ENCODE measurements at regions not wholly inside any gene's neighbourhood (a gene's known extent, or its start where the extent isn't known, plus 50 kb on each side); places are given as distances from the start of the nearest gene placed in this dataset.
"Not testable (repeated sequence)": the region's sequence is repeated elsewhere in the genome, so short reads cannot be mapped to it uniquely, and the experiment has no call there.

DNA sequence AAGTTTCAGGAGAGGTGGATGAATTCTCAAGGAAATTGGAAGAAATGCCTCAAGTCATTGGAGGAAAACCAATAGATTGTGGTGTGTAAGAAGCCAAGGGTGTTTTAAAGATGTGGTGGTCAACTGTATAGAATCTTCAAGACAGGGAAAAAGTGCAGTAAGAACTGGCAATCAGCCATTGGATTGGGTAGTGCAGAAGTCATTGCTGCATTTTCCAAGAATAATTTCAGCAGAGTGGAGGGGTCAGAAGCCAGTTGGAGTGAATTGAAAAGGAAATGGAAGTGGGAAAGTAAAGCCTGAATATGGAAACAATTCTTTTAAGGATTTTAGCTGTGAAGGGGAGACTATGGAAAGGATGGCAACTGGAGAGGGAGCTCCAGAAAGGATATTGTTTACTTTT is 128.2 kb upstream of the TMEM170B start:
- intact Hi-C loops (cut with DNase I; ENCODE audit: low total_unique reads), result no loop called here
- TF ChIP-seq POLR2A (IDR thresholded peaks at IDR 0.05), result no peak
- TF ChIP-seq, protein P1, sequence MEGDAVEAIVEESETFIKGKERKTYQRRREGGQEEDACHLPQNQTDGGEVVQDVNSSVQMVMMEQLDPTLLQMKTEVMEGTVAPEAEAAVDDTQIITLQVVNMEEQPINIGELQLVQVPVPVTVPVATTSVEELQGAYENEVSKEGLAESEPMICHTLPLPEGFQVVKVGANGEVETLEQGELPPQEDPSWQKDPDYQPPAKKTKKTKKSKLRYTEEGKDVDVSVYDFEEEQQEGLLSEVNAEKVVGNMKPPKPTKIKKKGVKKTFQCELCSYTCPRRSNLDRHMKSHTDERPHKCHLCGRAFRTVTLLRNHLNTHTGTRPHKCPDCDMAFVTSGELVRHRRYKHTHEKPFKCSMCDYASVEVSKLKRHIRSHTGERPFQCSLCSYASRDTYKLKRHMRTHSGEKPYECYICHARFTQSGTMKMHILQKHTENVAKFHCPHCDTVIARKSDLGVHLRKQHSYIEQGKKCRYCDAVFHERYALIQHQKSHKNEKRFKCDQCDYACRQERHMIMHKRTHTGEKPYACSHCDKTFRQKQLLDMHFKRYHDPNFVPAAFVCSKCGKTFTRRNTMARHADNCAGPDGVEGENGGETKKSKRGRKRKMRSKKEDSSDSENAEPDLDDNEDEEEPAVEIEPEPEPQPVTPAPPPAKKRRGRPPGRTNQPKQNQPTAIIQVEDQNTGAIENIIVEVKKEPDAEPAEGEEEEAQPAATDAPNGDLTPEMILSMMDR (IDR thresholded peaks at IDR 0.05), result no peak
- no peak for DNase-seq (ENCODE audit: low spot score in 2 of 2)
- no peak overlapping the region for H3K4me3 ChIP-seq (ENCODE audit: low read depth, poor library complexity, severe bottlenecking)

DNA sequence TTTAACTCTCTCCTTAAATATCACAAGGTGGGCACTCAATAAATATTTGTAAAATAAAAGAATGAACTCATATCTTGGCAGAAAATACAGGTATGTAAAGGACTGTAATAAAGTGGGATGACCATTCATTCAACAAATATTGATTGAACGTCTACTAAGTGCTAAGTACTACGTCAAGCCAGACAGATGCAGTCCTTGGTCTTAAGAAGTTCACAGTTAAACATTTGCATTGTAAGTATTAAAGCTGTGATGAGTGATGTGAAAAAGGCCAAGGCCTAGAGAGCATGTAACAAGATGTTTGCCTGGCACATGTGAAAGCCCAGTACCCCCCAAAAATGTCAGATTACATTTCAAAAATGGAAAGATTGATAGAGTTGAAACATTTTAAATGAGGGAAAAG is 130.1 kb upstream of the TMEM170B start:
- intact Hi-C loops (cut with DNase I; ENCODE audit: low total_unique reads), result no loop called here
- no peak for DNase-seq (ENCODE audit: low spot score in 2 of 2)
- no peak overlapping the region for H3K4me3 ChIP-seq (ENCODE audit: low read depth, poor library complexity, severe bottlenecking)
- TF ChIP-seq POLR2A (IDR thresholded peaks at IDR 0.05), result no peak
- TF ChIP-seq, protein P1 (IDR thresholded peaks at IDR 0.05), result no peak
- 94 to 100% methylated on average over 2 of the region's 2 CpGs for WGBS, 2 donors

DNA sequence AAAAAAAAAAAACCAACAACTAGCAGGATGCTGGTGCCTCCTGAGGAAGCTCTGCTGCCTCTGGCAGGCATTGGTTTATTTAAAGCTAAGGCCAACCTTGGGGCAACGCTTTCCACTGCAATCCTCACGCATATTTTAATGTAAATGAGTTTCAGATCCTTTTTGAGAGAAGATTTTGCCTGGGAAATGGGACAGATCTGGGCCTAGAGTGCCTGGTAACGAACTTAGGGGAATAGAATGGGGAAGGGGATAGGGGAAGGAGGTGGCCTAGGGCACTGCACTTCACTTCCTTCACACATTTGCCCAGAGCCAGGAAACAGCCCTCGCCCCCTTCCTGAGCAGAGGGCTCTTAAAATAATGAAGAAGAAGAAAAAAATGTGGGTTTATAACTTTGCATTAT is 132.7 kb upstream of the TMEM170B start:
- no peak overlapping the region for H3K4me3 ChIP-seq (ENCODE audit: low read depth, poor library complexity, severe bottlenecking)
- intact Hi-C loops (cut with DNase I; ENCODE audit: low total_unique reads), result no loop called here
- no peak for DNase-seq (ENCODE audit: low spot score in 2 of 2)
- WGBS, 2 donors, result 55 to 67% methylated on average over 4 of the region's 4 CpGs
- TF ChIP-seq, protein P1 (IDR thresholded peaks at IDR 0.05), result no peak
- no peak for TF ChIP-seq POLR2A (IDR thresholded peaks at IDR 0.05)

DNA sequence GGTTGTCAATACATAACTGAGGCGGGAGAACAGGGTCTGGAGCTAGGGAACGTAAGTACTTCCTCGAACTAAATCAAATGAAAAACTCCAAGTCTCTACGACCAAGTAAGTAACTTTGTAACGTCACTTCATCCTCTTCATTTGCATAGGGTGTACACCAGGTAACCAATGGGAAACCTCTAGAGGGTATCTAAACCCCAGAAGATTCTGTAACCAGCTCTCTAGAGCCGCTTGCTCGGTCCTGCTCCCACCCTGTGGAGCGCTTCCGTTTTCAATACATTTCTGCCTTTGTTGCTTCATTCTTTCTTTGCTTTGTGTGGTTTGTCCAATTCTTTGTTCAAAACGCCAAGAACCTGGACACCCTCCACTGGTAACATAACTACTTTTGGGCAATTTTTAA is 133.5 kb upstream of the TMEM170B start:
- no peak for TF ChIP-seq POLR2A (IDR thresholded peaks at IDR 0.05)
- TF ChIP-seq, protein P1 (IDR thresholded peaks at IDR 0.05), result no peak
- no peak overlapping the region for H3K4me3 ChIP-seq (ENCODE audit: low read depth, poor library complexity, severe bottlenecking)
- intact Hi-C loops (cut with DNase I; ENCODE audit: low total_unique reads), result no loop called here
- WGBS, 2 donors, result 84 to 92% methylated on average over 10 of the region's 10 CpGs
- DNase-seq (ENCODE audit: low spot score in 2 of 2), result no peak

DNA sequence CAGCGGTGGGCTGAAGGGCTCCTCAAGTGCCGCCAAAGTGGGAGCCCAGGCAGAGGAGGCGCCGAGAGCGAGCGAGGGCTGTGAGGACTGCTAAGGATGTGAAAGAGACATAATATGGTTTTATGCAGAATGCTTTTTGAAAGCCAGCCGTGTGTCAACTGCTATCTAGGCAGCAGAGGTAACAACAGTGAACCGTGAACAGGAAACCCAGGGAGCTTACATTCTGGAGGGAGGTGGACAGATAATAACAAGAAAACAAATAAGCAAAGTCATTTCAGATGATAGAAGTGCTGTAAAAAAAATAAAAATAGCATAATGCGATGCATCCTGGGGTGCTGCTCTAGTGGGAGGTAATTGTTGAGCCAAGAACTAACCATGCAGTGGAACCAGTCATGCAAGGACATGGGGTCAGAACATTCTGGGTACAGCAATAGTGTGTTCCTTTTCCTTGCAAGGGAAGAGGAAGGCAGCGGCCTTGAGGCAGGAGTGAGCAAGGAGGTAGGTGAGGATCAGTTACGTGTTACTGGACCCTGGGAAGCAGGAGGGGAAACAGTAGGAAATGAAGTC is 134.4 kb upstream of the TMEM170B start:
- intact Hi-C loops (cut with DNase I; ENCODE audit: low total_unique reads), result no loop called here
- no peak for TF ChIP-seq POLR2A (IDR thresholded peaks at IDR 0.05)
- TF ChIP-seq, protein P1 (IDR thresholded peaks at IDR 0.05), result no peak
- no peak for DNase-seq (ENCODE audit: low spot score in 2 of 2)
- 93% methylated on average over 11 of the region's 11 CpGs for WGBS, 2 donors
- no peak overlapping the region for H3K4me3 ChIP-seq (ENCODE audit: low read depth, poor library complexity, severe bottlenecking)

DNA sequence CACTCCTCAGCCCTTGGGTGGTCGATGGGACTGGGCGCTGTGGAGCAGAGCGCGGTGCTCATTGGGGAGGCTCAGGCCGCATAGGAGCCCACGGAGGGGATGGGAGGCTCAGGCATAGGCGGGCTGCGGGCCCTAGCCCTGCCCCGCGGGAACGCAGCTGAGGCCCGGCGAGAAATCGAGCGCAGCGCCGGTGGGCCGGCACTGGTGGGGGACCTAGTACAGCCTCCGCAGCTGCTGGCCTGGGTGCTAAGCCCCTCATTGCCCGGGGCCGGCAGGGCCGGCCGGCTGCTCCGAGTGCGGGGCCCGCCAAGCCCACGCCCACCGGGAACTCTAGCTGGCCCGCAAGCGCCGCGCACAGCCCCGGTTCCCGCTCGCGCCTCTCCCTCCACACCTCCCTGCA is 135.0 kb upstream of the TMEM170B start:
- WGBS, 2 donors, result 93 to 95% methylated on average over 19 to 36 of the region's 36 CpGs
- DNase-seq (ENCODE audit: low spot score in 2 of 2); intact Hi-C loops (cut with DNase I; ENCODE audit: low total_unique reads); H3K4me3 ChIP-seq (ENCODE audit: low read depth, poor library complexity, severe bottlenecking): not testable (repeated sequence)

DNA sequence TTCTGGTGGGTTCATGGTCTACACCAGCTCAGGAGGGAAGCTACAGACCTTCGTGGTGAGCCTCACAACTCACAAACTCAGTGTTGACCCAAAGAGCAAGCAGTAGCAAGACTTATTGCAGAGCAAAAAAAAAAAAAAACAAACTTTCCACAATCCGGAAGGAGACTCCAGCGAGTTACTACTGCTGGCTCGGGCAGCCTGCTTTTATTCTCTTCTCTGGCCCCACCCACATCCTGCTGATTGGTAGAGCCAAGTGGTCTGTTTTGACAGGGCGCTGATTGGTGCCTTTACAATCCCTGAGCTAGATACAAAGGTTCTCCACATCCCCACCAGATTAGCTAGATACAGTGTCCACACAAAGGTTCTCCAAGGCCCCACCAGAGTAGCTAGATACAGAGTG is 135.6 kb upstream of the TMEM170B start:
- H3K4me3 ChIP-seq (ENCODE audit: low read depth, poor library complexity, severe bottlenecking); DNase-seq (ENCODE audit: low spot score in 2 of 2); intact Hi-C loops (cut with DNase I; ENCODE audit: low total_unique reads): not testable (repeated sequence)
- WGBS, 2 donors, result 91 to 94% methylated on average over 5 of the region's 5 CpGs

All from lower leg skin (tissue), 4 donors.